GM18867 (cell line): ENCODE measurements at regions not wholly inside any gene's neighbourhood (a gene's known extent, or its start where the extent isn't known, plus 50 kb on each side); places are given as distances from the start of the nearest gene placed in this dataset.

Experiments used
- ATAC-seq: cut with Tn5 transposase; IDR thresholded peaks from one replicate; pipeline ENCODE4 v1.9.1; 2021; ENCODE audit warnings: mild to moderate bottlenecking, moderate library complexity; ENCODE audit not compliant: unreplicated experiment

DNA sequence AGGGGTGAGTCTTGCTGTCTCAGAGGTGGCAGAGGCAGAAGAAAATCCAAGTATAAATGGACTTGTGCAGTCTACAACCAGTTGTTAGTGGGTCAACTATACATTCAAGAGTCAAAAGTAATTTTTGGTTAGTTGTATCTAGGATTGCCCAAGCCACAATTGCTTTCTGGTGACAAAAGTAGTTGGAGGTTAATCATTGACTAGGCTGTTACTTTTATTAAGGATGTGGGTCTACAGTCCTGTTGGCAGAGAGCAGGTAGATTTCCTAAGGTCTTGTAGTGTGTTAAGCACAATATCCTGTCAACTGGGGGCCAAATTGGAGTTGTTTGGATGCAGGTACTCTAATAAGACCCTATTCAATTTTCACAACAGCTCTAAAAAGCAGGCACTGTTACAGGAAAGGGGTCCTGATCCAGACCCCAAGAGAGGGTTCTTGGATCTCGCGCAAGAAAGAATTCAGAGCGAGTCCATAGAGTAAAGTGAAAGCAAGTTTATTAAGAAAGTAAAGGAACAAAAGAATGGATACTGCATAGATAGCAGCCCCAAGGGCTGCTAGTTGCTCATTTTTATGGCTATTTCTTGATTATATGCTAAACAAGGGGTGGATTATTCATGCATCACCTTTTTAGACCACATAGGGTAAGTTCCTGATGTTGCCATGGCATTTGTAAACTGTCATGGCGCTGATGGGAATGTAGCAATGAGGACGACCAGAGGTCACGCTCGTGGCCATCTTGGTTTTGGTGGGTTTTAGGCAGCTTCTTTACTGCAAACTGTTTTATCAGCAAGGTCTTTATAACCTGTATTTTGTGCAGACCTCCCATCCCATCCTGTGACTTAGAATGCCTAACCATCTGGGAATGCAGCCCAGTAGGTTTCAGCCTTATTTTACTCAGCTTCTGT, 232.6 kb upstream of the SRRM4 start:
- ATAC-seq = no peak

DNA sequence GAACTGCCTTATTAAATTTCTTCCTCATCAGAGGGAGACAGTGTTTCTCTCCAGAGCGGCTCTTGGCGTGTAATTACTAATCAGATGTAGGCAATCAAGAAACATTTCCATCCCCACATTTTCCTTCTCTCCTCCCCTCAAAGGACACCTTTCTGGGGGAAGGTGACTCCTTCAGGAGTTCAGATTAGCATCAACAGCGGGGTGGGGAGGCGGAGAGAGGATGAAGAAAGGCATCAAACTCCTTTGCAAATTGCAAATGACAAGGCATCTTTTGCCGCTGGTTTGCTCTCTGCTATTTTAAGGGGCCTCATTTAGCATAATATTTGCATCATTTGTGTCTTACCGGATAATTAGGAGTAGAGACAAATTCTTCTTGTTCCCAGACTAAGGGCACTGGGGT, 231.7 kb upstream of the SRRM4 start:
- no peak for ATAC-seq

DNA sequence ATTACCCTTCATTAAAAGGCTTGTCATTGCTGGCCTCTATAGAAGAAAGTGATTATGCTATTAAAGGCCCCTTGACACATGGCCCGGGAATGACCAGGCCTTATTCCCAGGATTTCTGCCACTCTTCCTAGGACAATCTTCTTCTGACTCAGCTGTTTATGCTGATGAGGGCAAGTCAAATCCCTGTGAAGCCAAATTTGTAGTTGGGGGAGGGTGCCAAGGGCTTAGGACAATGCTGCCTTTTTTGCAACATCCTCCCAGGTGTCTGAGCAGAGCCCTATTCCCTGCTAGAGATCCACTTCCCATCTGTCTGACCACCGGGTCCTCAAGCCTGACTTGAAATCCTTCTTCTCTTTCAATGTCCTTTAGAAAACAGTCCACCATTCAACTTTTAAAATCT, 230.7 kb upstream of the SRRM4 start:
- ATAC-seq = no peak

DNA sequence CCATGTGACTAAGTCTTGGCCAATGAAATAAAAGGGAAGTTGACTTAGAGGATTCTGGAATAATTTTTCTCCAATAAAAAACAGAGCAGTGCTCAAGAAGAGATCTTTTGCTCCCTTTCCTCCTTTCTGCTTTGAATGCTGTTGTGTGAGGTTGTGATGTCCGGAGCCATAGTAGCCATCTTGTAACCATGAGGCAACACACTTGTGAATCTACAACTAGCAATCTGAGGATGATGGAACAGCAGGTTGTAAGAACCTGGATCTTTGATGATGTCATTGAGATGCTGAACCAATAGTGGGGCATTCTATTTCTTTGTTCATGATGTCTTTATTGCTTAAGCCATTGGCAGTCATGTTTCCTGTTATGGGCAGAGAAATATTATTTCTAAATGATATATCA, 230.0 kb upstream of the SRRM4 start:
- no peak for ATAC-seq

DNA sequence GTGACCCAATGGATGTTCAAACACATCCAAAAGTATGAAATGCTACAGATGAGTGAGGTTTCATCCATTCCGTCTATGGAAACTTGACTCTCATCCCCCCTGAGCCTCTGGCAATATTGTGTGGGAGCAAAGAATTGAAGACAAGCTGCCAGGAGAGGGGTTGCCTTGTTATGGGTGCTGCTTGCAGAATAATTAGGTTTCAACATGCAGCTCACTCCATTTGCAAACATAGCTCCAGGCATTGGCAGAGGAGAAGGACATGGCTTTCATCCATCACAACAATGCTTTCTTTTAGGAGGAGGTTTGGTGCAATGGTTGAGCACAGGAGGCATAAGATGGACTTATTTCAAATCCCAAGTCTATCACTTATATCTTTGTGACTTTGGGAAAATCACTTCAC, 220.7 kb upstream of the SRRM4 start:
- ATAC-seq = no peak

DNA sequence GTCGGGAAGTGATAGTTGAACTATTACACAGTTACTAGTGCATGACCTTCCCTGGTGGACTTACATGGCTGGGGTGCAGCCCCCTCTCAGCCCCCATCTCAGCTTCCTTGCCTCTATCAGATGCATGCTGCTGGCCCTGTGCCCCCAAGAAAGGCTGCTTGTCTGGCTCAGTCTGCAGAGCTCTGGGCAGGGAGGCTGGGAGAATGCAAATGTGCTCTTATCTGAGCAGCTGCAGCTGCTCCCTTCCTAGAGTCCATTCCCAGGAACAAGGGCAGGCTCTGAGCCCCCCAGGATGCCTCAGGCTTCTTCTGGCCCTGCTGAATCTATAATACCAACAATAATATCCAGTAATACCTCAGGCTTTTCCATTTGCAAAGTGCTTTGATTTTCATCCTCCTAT, 218.1 kb upstream of the SRRM4 start:
- no peak for ATAC-seq

DNA sequence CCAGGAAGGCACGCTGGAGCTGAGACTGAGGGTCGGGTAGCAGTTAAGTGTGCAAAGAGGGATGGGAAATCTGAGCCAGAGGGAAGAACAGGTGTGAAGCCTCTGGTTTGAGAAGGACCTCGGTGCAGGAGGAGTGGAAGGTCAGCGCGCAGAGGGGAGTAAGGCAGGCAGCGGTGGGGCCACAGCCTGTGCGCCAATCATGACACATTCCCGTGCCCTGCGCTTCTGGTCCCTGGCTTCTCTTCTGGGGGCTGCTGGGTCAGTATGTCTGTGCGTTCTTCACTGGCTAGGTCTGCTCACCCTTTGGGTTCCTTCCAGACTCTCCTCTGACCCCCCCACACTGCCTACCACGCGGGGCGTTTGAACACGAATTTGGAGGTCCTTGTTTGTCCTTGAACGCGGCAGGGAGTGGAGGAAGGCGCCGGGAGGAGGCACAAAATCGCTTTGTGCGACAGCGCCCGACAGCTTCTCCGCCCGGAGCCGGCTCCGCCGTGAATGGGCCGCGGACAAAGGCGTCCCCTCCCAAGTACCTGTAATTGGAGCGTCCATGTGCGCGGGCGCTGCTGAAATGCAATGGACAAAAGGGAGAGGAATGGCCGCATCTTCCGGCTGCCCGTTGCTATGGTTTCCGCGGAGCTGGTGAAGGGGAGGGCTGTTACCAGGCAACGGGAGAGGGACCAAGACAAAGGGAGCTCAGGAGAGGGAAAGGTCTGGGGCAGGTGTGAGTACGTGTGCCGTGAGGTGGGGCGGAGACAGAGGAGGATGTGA, 207.2 kb upstream of the SRRM4 start:
- ATAC-seq = no peak

DNA sequence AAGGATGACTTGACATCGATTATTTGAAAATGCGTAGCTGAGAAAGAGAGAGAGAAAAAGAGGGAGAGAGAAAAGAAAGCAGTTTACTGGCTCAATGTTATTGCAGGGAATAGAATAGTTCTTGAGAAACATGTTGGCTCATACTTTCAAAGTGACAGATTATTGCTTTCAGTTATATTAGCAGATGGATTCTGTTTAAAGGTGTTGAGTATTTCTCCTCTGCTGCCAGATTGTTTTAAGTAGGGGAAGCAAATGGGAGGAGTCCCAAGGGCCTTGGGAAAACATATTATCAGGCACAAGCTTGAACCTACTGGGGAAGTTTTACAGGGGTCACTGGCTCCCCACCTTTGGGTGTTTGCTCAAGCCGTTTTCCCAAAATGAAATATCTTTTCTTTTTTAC, 203.8 kb upstream of the SRRM4 start:
- ATAC-seq = no peak

DNA sequence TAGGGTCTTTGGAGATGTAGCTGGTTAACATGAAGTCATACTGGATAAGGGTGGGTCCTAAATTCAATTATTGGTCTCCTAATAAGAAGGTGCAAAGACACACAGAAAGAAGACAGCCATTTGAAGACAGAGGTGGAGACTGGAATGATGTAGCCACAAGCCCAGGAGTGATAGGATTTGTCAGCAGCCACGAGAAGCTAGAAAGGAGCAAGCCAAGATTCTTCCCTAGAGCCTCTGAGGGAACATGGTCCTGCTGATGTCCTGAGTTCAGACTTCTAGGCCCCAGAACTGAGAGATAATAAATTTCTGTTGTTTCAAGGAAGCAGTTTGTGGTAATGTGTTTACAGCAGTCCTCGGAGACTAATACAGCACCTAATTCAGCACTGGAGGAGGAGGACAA, 203.3 kb upstream of the SRRM4 start:
- no peak for ATAC-seq

DNA sequence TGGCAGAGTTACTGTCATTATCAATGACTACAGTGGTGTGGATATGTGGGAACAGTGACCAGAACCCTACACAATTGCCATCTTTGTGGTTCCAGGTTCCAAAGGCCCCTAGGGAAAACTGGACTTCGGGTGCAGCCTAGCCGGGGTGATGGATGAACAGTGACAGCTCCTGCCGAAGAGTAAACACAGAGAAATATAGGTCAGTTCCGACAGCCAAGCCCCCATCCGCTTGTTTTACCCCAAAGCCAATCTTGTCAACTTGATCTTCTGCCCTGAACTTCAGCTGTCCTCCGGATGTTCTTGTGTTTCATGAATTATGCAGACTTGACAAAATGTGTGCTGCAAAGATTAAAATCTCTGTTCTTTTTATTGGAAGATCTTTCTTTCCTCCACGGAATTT, 200.4 kb upstream of the SRRM4 start:
- no peak for ATAC-seq

DNA sequence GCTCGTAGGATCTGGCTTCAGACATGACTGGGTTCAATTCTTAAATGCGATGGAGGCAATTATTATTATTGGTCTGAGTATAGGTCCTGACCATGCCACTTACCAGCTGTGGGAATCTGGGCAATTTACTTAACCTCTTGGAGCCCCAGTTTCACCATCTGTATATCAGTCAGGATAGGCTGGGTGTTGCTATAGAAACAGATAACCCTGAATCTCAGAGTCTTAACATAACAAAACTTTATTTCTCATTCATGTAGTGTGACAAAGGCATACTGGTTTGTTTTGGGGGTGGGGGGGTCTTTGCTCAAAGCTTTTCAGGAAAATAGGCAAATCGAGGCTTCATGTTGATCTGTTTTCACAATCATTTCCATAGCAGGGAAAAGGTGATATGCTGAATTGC, 199.6 kb upstream of the SRRM4 start:
- ATAC-seq = no peak

DNA sequence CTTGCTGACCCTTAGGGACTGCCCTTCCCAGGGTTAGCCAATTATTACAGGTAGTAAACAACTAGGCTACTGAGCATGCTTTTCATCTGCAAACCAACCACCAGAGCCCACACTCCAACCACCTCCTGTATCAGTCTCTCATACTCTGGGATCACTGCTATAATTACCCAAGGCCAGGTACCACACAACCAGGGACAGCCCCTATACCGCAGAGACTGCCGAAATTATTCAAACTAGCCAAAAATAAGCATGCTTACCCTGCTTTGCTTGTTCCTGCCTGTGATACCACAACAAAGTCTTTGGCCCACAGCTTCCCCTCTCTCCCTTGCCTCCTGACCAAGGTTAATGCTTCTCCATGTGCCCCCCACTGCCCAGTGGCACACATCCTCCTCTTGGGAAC, 197.6 kb upstream of the SRRM4 start:
- ATAC-seq = no peak

DNA sequence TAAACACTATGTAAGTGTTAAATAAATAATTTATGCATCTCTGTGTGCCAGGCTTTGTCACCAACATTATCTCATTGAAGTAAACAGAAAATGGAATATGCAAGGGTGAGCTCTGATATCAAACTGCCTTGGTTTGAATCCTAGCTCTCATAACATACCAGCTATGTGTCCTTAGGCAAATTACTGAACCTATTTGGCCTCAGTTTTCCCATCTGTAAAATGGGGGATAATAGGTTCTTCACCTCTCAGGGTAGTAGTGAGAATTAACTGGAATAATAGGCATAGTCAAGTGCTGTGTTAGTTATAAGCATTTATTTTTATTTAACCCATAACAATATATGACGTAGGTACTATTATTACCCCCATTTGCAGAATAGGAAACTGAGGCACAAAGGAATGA, 190.8 kb upstream of the SRRM4 start:
- ATAC-seq = no peak

DNA sequence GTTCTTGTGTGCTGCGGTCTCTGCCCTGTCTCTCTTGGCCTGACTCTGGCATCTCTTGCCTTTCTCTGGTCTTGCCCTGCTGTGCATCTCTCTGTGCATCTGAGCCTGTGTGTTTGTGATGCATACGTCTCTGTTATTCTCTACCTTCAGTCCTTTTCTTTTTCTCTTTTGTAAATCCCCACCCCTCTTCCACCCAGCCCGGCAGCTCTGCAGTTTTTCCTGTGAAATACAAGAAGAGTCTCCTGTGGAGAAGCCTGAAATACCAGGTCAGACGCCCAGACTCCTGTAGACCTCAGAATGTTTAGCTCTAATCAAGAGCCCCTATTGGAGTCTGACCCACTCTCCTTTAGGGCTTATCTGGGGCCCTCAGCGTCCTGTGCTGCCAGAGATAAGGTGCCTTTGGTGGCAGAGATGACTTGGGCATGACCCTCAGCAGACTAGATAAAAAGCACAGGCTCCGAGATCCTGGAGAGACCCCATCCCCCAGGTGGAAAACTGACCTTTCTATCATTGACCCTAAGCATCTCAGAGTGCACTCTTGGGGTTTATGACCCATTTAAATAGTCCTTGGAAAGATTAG, 167.5 kb upstream of the SRRM4 start:
- ATAC-seq = no peak

DNA sequence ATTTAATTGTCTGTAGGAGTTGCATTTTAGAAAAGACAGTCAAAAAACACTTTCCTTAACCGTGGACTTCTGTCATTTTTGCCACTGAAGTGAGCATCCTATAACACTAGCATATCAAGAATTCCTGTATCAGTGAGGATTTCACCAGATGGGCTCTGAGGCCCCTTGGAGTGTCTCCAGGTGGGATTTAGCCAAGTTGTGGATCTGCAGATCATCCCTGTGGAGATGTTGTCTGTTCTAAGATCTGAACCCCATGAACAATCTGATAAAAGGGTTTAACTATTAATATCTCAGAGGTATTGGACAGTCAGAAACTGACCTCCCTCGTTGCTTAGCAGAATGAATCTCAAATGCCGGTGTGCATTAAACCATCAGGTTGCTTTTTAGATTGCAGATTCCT, 165.0 kb upstream of the SRRM4 start:
- ATAC-seq = no peak

DNA sequence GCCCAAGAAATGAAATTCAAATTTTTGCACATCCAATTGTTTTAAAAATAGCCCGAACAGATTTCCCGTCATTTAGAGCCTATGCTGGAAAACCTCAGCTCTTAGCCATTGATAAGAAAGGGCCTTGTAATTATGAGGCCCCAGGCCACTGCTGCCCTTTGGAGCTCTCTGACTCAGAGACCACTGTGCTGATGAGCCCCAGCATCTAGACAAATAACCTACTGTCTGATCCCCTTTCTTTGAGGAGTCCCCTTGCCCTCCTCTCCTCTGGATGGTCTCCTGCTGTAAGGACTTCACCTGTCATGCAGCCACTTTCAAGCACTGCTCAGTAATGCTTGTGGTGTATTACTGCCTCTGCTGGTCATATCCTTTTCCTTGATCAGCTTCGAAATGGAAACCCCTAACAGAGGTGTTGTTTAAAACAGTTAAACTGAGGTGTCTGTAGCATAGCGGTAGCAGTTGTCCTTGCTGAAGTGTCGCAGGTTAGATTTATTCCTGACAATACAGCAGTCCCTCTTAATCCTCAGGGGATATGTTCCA, 159.9 kb upstream of the SRRM4 start:
- no peak for ATAC-seq

DNA sequence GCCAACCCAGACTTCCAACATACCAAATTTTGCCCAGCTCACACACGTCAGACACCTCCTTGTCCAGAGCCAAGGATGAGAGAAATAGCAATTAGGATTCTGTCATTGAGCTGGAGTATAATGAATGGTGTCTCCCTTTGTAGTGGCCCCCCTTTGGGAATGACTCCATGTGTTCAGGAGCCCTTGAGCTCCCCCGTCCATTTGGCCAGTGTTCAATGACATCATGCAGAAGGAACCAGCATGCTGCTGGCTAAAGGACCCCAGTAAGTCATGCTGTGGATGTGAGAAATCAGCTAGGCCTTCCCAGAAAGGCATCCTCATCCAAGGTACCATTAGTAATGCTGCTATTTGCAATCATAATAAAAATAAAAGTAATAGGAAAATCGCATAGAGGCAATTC, 158.8 kb upstream of the SRRM4 start:
- no peak for ATAC-seq

DNA sequence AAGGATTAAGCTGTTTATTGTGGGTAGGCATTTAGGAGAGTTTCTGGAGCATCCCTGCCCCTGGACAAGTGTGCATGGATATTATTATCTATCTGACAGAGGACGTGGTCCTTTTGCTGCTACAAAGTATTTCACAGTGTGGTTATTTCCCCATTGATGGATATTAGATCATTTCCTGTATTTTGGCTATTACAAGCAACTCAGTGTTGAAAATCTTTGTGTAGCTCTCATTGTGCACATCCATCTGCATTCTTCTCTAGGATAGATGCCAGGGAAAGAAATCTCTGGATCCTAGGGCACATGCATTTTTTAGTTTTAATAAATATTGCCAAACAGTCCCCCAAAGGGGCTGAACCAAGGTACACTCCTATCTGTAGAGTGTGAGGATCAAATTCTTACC, 154.3 kb upstream of the SRRM4 start:
- no peak for ATAC-seq

DNA sequence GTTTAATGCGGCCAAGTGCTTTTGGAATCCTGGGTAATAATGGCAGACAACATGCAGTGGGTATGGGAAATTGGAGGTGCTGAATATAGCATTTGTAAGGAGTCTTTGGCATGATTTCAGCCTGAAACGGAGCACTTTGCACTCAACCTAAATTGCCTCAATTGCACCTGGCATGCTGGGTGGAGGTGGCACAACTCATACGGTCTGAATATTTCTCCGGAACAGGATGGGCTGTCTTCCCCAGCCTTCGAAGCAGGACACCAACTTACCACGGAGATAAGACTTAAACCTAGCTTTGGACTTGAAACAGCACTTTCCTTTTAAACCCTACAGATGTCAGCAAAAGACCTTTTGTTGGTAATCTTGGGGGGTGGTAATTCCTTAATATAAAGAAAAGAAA, 153.7 kb upstream of the SRRM4 start:
- ATAC-seq = no peak

DNA sequence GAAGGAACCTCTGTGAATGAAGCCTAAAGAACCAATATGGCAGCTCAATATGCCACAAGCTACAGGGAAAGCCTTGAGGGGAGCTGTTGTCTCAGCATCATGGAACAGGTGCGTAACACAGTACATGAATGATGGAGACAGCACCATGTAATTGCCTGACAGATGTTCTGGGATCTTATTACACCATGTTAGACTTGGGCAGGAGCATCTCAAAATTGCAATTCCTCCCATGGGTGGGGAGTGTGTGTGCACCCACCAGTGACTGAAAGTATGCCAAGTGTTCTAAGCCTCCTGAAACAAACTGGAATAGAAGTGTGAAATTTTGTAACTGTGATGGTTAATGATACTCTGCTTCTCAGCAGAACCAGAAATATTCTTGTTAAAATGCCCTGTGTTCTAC, 151.0 kb upstream of the SRRM4 start:
- ATAC-seq = no peak

DNA sequence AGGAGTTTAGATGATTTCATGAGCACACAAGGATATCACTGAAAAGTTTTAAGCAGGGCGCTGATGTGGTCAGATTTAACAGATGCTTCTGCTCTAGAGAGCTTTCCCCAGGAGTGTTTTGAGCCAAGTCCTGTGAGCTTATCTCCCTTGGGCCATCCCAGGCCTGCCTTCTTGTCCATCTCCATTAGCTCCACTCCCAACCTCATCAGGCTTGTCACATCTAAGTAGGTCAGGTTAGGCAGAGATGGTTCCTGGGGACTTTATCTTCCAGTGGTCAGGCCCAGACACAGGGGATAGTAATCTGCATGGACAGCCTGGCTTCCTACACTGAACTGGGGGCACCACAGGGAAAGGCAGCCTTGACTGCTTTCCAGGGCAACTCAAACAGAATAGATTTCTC, 145.4 kb upstream of the SRRM4 start:
- ATAC-seq = no peak

DNA sequence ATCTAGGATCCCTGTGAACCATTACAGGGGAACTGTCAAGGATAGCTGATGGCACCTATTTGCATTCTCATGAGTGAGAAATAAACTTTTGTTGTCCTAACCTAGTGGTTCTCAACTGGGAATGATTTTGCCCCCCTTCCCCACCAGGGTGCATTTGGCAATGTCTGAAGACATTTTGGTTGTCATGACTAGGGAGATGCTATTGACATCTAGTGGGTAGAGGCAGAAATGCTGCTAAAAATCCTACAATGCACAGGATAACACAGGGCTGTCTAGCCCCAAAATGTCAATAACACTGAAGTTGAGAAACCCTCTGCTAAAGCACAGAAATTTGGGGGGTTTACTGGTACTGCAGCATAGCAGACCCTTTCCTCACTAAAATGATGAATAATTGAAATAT, 140.9 kb upstream of the SRRM4 start:
- no peak for ATAC-seq
